ENCODE measurements at regions not wholly inside any gene's neighbourhood (a gene's known extent, or its start where the extent isn't known, plus 50 kb on each side); places are given as distances from the start of the nearest gene placed in this dataset.
"Not testable (repeated sequence)": the region's sequence is repeated elsewhere in the genome, so short reads cannot be mapped to it uniquely, and the experiment has no call there.

DNA sequence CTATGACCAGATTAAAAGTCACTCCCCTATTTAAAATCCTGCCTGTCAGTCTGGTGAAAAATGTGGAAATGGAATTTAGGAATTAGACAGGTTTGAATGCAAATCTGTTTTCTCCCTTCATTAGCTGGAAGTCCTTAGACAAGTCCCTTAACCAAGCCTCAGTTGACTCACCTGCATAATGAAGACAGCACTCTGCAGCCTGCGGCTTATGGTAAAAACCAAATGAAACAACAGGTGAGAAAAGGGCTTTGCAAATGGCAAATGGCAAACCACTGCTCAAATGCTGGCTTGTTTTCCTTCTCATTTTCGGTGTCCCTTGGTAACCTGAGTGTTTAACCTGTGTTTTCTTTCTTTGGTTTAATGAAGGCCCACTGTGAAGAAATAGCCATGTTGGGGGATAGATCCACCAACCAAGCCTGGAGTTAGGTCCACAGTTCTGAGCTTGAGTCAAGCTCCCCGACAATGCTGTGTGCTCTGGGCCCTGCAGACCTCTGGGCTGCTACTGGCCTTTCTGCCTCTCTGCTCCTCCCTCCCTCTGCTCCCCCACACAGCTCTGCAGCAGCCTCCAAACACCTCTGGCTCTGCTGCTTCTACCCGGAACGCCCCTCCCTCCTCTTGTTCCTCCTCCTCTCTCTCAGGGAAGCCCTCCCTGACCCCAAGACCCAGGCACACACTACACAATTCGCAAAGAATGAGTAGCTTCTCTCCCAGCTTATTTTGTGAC, 641.8 kb downstream of the MATN1 start:
- no peak overlapping the region for H3K4me3 ChIP-seq (replicated peaks; ENCODE audit: low read depth, low read length)
- TF ChIP-seq, protein P1, sequence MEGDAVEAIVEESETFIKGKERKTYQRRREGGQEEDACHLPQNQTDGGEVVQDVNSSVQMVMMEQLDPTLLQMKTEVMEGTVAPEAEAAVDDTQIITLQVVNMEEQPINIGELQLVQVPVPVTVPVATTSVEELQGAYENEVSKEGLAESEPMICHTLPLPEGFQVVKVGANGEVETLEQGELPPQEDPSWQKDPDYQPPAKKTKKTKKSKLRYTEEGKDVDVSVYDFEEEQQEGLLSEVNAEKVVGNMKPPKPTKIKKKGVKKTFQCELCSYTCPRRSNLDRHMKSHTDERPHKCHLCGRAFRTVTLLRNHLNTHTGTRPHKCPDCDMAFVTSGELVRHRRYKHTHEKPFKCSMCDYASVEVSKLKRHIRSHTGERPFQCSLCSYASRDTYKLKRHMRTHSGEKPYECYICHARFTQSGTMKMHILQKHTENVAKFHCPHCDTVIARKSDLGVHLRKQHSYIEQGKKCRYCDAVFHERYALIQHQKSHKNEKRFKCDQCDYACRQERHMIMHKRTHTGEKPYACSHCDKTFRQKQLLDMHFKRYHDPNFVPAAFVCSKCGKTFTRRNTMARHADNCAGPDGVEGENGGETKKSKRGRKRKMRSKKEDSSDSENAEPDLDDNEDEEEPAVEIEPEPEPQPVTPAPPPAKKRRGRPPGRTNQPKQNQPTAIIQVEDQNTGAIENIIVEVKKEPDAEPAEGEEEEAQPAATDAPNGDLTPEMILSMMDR (IDR thresholded peaks at IDR 0.05; ENCODE audit: low read length, missing control alignments): no peak
- DNase-seq (ENCODE audit: low read depth): no peak

DNA sequence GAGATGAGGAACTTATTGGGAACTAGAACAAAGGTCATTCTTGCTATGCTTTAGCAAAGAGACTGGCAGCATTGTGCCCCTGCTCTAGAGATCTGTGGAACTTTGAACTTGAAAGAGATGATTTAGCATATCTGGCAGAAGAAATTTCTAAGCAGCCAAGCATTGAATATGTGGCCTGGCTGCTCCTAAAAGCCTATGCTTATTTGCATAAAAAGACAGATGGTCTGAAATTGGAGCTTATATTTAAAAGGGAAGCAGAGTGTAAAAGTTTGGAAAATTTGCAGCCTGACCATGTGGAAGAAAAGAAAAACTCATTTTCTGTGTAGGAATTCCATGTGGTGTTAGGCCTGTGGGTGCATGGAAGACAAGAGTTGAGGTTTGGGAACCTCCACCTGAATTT, 647.5 kb downstream of the MATN1 start:
- H3K4me3 ChIP-seq (replicated peaks; ENCODE audit: low read depth, low read length); DNase-seq (ENCODE audit: low read depth): not testable (repeated sequence)

DNA sequence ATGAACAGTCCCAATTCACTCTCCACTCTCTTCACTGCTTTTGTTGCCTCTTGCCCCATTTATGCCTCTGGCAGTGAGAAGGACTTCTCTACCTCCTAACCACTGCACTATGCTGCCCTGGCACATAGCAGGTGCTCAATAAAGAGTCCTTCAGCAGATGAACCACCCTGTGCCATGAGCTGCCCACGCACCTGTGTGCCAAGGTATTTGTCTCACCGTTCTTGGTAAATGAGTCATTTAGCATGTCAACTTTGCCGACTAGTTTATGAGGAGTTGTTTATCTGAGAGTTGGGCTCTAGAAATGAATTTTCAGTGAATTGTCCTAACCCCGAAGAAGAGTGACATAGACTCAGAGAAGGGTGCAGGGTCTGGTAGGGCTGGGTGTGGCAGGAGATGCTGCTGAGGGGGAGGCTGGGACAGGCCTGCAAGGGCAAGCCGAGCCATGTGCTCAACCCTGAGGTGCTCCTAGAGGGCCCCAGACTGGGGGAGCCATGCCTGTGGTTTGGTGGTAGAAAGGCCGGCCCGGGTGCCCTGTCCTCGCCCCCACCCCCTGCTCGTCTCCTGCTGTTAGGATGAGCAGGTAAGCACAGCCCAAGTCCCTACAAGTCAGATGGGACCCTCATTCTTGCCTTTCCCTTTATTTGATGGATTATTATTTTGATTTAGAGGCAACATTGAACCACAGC, 654.5 kb downstream of the MATN1 start:
- TF ChIP-seq, protein P1 (IDR thresholded peaks at IDR 0.05; ENCODE audit: low read length, missing control alignments): no peak
- no peak overlapping the region for H3K4me3 ChIP-seq (replicated peaks; ENCODE audit: low read depth, low read length)
- no peak for DNase-seq (ENCODE audit: low read depth)

DNA sequence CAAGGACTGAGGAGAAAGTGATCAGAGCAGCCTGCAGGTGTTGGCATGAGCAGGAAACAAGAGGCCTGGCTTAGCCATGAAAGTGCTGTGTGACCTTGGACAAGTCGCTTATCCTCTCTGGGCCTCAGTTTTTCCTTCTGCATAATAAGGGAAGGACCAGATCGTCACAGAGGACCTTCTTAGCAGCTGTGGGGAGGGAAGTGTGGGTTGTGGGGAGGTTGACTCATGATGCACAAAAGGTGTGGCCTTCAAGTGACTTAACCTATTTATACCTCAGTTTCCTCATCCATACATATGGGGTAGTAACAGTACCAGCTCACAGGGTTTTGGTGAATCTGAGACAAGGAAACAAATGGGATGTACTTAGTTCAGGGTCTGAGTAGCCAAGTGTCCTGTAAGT, 658.8 kb downstream of the MATN1 start:
- TF ChIP-seq, protein P1 (IDR thresholded peaks at IDR 0.05; ENCODE audit: low read length, missing control alignments): no peak
- DNase-seq (ENCODE audit: low read depth): no peak
- H3K4me3 ChIP-seq (replicated peaks; ENCODE audit: low read depth, low read length): no peak overlapping the region

DNA sequence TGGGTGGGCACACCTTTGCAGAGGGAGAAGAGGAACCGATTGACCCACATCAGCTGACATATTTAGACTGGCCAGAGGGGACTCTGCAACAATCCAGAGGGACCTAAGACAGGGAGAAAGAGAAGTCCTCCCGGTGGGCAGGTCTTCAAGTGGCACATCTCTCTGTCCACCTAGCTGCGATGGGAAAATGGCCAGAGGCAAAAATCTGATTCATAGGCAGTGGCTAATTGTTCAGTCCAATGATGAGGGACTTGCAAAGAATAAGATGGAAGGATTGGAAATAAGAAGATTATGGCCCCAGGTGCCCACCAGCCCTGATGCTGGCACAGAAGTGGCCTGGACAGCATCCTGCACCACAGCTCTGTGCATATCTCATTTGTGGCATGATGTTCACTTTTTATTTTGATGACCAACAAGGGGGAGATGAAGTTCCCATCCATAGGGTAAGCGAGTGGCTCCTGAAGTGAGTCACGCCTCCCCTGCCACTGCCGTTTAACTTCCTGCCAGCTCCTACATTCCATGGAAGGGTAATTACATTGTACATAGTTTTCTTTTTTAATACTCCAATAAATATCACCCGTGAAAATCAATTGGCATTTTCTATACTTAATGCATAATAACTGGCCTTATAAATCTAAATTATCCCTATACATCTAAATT, 659.6 kb downstream of the MATN1 start:
- no peak for DNase-seq (ENCODE audit: low read depth)
- H3K4me3 ChIP-seq (replicated peaks; ENCODE audit: low read depth, low read length): no peak overlapping the region
- TF ChIP-seq, protein P1 (IDR thresholded peaks at IDR 0.05; ENCODE audit: low read length, missing control alignments): no peak

DNA sequence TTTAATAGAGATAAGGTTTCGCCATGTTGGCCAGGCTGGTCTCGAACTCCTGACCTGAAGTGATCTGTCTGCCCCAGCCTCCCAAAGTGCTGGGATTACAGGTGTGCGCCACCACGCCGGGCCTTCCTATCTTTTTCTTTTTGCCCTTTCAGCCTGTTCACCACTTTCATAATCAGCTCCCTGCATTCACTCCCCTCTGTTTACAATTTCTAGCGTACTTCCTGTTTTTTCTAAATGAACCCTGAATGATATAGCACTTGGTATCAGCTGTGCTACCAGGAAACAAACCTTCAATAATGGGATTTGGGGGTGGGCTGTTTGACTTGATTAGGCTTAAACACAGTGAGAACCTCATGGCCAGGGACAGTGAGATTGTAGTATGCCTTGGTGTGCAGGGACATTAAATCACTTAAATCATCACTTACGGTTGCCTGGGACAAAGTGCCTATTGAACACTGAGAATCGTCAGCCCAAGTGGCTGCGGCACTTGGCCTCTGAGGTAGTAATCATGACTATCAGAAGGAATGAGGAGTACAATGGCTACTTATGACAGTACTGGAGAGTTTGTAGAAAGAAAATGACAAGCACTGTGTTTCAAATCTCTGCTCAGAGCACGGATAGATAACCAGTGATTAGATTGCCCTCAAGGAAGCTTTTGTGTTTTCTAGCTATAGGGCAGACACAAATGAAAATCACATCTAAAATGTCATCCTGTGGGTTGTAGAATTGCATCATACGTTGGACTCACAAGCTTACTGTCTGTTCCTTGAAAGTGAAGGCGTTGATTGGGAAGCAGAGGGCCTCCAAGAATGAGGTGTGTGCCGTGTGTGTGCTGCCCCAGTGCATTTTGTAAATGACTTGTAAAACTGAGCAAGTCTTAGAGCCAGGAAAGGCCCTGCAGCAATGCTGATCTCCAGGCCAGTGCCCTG, 661.8 kb downstream of the MATN1 start:
- H3K4me3 ChIP-seq (replicated peaks; ENCODE audit: low read depth, low read length): no peak overlapping the region
- DNase-seq (ENCODE audit: low read depth): no peak
- TF ChIP-seq, protein P1 (IDR thresholded peaks at IDR 0.05; ENCODE audit: low read length, missing control alignments): no peak

Measured in fibroblast of pulmonary artery (primary cell).